ENCODE measurements at regions not wholly inside any gene's neighbourhood (a gene's known extent, or its start where the extent isn't known, plus 50 kb on each side); places are given as distances from the start of the nearest gene placed in this dataset.

DNA sequence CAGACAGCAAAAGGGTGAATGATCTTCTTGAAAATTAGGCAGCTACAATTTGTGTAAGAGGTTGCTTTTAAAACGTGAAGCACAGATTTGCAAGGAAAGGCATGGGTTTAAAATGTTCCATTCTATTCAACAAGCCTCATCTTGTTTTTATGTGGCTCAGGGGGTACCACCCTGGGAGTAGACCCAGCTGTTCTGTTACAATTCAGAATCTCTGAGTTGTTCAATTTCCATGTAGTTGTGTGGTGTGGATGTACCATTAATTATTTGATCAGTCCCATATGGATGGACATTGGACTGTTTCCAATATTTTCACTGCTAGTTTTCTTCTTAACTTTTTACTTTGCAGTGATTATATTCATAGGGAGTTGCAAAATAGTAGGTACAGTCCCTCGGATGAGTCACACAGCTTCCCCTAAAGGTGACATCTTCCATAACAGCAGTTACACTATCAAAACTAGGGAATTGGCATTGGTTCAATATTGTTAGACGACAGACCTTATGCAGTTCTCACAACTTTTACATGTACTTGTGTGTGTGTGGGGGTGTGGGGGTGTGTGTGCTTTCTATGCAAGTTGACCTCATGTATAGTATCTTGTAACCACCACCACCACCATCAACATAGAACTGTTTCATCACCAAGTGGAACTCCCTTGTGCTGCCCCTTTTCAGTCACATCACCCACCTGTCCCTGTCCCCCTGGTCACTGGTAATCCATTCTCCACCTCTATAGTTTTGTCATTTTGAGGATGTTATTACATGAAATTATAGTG lies 59.0 kb upstream of the CAPRIN2 start:
- H3K9me3 Mint-ChIP-seq (ENCODE audit: unreplicated experiment), result no peaks in the 10 kb centered on the region
- Histone ChIP-seq H3K9me3 (no peaks in the 10 kb centered on the region), H3K4me3 (ENCODE audit: low read depth, low read length) (no peak overlapping the region), H3K4me1 (no peaks in the 10 kb centered on the region), H3K27me3 (replicated peaks; ENCODE audit: control insufficient read depth, insufficient read depth, low read length) (0 out of 2 replicates have a peak, but pooled peaks cover 2% of the 10 kb centered on the region), H3K36me3 (ENCODE audit: control insufficient read depth, insufficient read depth, low read length) (no peaks in the 10 kb centered on the region)
- ChIA-PET POLR2A (no interaction called here), CTCF (no interaction called here)
- H3K4me3 Mint-ChIP-seq (ENCODE audit: unreplicated experiment), result no peak overlapping the region
- peaks cover 7% of the 10 kb centered on the region for H3K27me3 Mint-ChIP-seq (ENCODE audit: insufficient read depth, unreplicated experiment)
- no peaks in the 10 kb centered on the region for H3K4me1 Mint-ChIP-seq (ENCODE audit: low read depth, unreplicated experiment)
- H3K36me3 Mint-ChIP-seq (ENCODE audit: insufficient read depth, unreplicated experiment), result no peaks in the 10 kb centered on the region
- BruUV-seq (replicated peaks), result no TSS peak
- TF ChIP-seq, protein P1, sequence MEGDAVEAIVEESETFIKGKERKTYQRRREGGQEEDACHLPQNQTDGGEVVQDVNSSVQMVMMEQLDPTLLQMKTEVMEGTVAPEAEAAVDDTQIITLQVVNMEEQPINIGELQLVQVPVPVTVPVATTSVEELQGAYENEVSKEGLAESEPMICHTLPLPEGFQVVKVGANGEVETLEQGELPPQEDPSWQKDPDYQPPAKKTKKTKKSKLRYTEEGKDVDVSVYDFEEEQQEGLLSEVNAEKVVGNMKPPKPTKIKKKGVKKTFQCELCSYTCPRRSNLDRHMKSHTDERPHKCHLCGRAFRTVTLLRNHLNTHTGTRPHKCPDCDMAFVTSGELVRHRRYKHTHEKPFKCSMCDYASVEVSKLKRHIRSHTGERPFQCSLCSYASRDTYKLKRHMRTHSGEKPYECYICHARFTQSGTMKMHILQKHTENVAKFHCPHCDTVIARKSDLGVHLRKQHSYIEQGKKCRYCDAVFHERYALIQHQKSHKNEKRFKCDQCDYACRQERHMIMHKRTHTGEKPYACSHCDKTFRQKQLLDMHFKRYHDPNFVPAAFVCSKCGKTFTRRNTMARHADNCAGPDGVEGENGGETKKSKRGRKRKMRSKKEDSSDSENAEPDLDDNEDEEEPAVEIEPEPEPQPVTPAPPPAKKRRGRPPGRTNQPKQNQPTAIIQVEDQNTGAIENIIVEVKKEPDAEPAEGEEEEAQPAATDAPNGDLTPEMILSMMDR (IDR thresholded peaks at IDR 0.05; ENCODE audit: insufficient read depth in 1 of 2, low read depth in 1 of 2, low read length in 1 of 2, severe bottlenecking in 1 of 2, unreplicated experiment in 1 of 2), result no peak
- H3K27ac Mint-ChIP-seq (ENCODE audit: unreplicated experiment), result no peak overlapping the region
- intact Hi-C loops (cut with micrococcal nuclease; ENCODE audit: unreplicated experiment), result no loop called here
- DNase-seq, result no peak

GRCh38 chr12:30811966-30812365 lies 57.2 kb upstream of the CAPRIN2 start:
- DNase-seq, result no peak
- ChIA-PET POLR2A (no interaction called here), CTCF (no interaction called here)
- Histone ChIP-seq H3K27me3 (replicated peaks; ENCODE audit: control insufficient read depth, insufficient read depth, low read length) (no peaks in the 10 kb centered on the region), H3K9me3 (no peaks in the 10 kb centered on the region), H3K36me3 (ENCODE audit: control insufficient read depth, insufficient read depth, low read length) (no peaks in the 10 kb centered on the region), H3K4me3 (ENCODE audit: low read depth, low read length) (no peak overlapping the region), H3K4me1 (no peaks in the 10 kb centered on the region)
- H3K27me3 Mint-ChIP-seq (ENCODE audit: insufficient read depth, unreplicated experiment), result peaks cover 11% of the 10 kb centered on the region
- intact Hi-C loops (cut with micrococcal nuclease; ENCODE audit: unreplicated experiment), result no loop called here
- H3K27ac Mint-ChIP-seq (ENCODE audit: unreplicated experiment), result no peak overlapping the region
- H3K9me3 Mint-ChIP-seq (ENCODE audit: unreplicated experiment), result no peaks in the 10 kb centered on the region
- no peaks in the 10 kb centered on the region for H3K4me1 Mint-ChIP-seq (ENCODE audit: low read depth, unreplicated experiment)
- H3K4me3 Mint-ChIP-seq (ENCODE audit: unreplicated experiment), result no peak overlapping the region
- no peaks in the 10 kb centered on the region for H3K36me3 Mint-ChIP-seq (ENCODE audit: insufficient read depth, unreplicated experiment)
- TF ChIP-seq, protein P1 (IDR thresholded peaks at IDR 0.05; ENCODE audit: insufficient read depth in 1 of 2, low read depth in 1 of 2, low read length in 1 of 2, severe bottlenecking in 1 of 2, unreplicated experiment in 1 of 2), result no peak
- no TSS peak for BruUV-seq (replicated peaks)

- Mint-ChIP-seq H3K4me1 (ENCODE audit: low read depth, unreplicated experiment) (no peaks in the 10 kb centered on the region), H3K36me3 (ENCODE audit: insufficient read depth, unreplicated experiment) (no peaks in the 10 kb centered on the region), H3K4me3 (ENCODE audit: unreplicated experiment) (no peak overlapping the region), H3K27me3 (ENCODE audit: insufficient read depth, unreplicated experiment) (peaks cover 9% of the 10 kb centered on the region), H3K9me3 (ENCODE audit: unreplicated experiment) (no peaks in the 10 kb centered on the region), H3K27ac (ENCODE audit: unreplicated experiment) (no peak overlapping the region)
- no peak for DNase-seq
- Histone ChIP-seq H3K4me3 (ENCODE audit: low read depth, low read length) (no peak overlapping the region), H3K36me3 (ENCODE audit: control insufficient read depth, insufficient read depth, low read length) (no peaks in the 10 kb centered on the region), H3K9me3 (no peaks in the 10 kb centered on the region), H3K4me1 (no peaks in the 10 kb centered on the region), H3K27me3 (replicated peaks; ENCODE audit: control insufficient read depth, insufficient read depth, low read length) (no peaks in the 10 kb centered on the region)
- TF ChIP-seq, protein P1 (IDR thresholded peaks at IDR 0.05; ENCODE audit: insufficient read depth in 1 of 2, low read depth in 1 of 2, low read length in 1 of 2, severe bottlenecking in 1 of 2, unreplicated experiment in 1 of 2), result no peak
- BruUV-seq (replicated peaks), result no TSS peak
- intact Hi-C loops (cut with micrococcal nuclease; ENCODE audit: unreplicated experiment), result no loop called here
- ChIA-PET CTCF (interaction anchor here (0.6 kb wide), 1 partner anchor 1329 kb away, joined by 3 read pairs; no protein-coding TSS in a partner anchor), POLR2A (no interaction called here)
Observed at GRCh38 chr12:30810918-30811317, 56.2 kb upstream of the CAPRIN2 start.
